Smooth muscle cell (in vitro differentiated cells): ENCODE measurements at regions not wholly inside any gene's neighbourhood (a gene's known extent, or its start where the extent isn't known, plus 50 kb on each side); places are given as distances from the start of the nearest gene placed in this dataset.

Experiments used
- DNase-seq: peaks from one replicate; lab custom pipeline; 2025; ENCODE audit not compliant: unreplicated experiment; lab: John Stamatoyannopoulos, UW
- H2AFZ ChIP-seq: fragments of 200-600 bp; sonication (generic); 2 replicates; pipeline ENCODE4 v1.6.0; 2016; ENCODE audit warnings: antibody characterized with exemption, low read depth, mild to moderate bottlenecking
- H3F3A ChIP-seq: fragments of 200-600 bp; sonication (generic); 2 replicates; pipeline ENCODE4 v1.6.0; 2017; ENCODE audit warnings: antibody characterized with exemption, low read depth
- H3K27ac ChIP-seq: fragments of 200-600 bp; sonication (generic); 2 replicates; pipeline ENCODE4 v1.5.1; 2016; ENCODE audit warnings: low read depth, mild to moderate bottlenecking
- H3K27me3 ChIP-seq: fragments of 200-600 bp; sonication (generic); 2 replicates; pipeline ENCODE4 v1.6.1; 2016; ENCODE audit warnings: low read depth, mild to moderate bottlenecking
- H3K36me3 ChIP-seq: fragments of 200-600 bp; sonication (generic); 2 replicates; pipeline ENCODE4 v1.5.1; 2016; ENCODE audit warnings: low read depth
- H3K4me1 ChIP-seq: fragments of 200-600 bp; sonication (generic); 2 replicates; pipeline ENCODE4 v1.5.1; 2016; ENCODE audit warnings: low read depth
- H3K4me2 ChIP-seq: fragments of 200-600 bp; sonication (generic); 2 replicates; pipeline ENCODE4 v1.6.0; 2016; ENCODE audit warnings: mild to moderate bottlenecking
- H3K4me3 ChIP-seq: fragments of 200-600 bp; sonication (generic); 2 replicates; pipeline ENCODE4 v1.5.1; 2016; ENCODE audit warnings: mild to moderate bottlenecking
- H3K79me2 ChIP-seq: fragments of 200-600 bp; sonication (generic); 2 replicates; pipeline ENCODE4 v1.6.0; 2016; ENCODE audit warnings: low read depth, mild to moderate bottlenecking
- H3K9ac ChIP-seq: fragments of 200-600 bp; sonication (generic); 2 replicates; pipeline ENCODE4 v1.6.0; 2016; ENCODE audit warnings: low read depth
- H3K9me3 ChIP-seq: fragments of 200-600 bp; sonication (generic); replicated peaks from 2 replicates; pipeline ENCODE4 v1.5.1; 2016; ENCODE audit warnings: low read depth
- H4K20me1 ChIP-seq: fragments of 200-600 bp; sonication (generic); 2 replicates; pipeline ENCODE4 v1.6.0; 2016; ENCODE audit warnings: low read depth
- CTCF ChIP-seq: fragments of 200-600 bp; sonication (generic); IDR thresholded peaks from 2 replicates; pipeline ENCODE4 v1.5.1; 2017; ENCODE audit warnings: borderline replicate concordance, mild to moderate bottlenecking, antibody characterized with exemption; ENCODE audit not compliant: insufficient read depth, poor library complexity, severe bottlenecking
- WGBS: methylation state at CpG from one replicate; pipeline ENCODE4 v1.1.7; 2016; ENCODE audit warnings: low lambda C conversion rate; 5-methylcytosine and 5-hydroxymethylcytosine counted together

GRCh38 chr13:82747958-82748357 lies 1134.3 kb downstream of the SLITRK1 start:
- Histone ChIP-seq H3K9ac (no peak overlapping the region), H3K9me3 (no peaks in the 10 kb centered on the region), H2AFZ (peak overlapping the region; percentile 18), H4K20me1 (no peaks in the 10 kb centered on the region), H3K36me3 (no peaks in the 10 kb centered on the region), H3K4me2 (peak overlapping the region; percentile 54), H3K27ac (no peak overlapping the region), H3K79me2 (no peaks in the 10 kb centered on the region), H3K4me1 (peaks cover 19% of the 10 kb centered on the region), H3K4me3 (no peak overlapping the region), H3F3A (no peaks in the 10 kb centered on the region), H3K27me3 (no peaks in the 10 kb centered on the region)
- TF ChIP-seq CTCF: no peak
- WGBS: 79% methylated on average over 1 of the region's 1 CpG
- no peak for DNase-seq

GRCh38 chr13:82747291-82747690 lies 1135.0 kb downstream of the SLITRK1 start:
- WGBS: 12% methylated on average over 1 of the region's 1 CpG
- peak overlapping the region; percentile 54 for H3K4me2 ChIP-seq
- no peak for DNase-seq
- H3K36me3 ChIP-seq: no peaks in the 10 kb centered on the region
- H3K27me3 ChIP-seq: no peaks in the 10 kb centered on the region
- H3K4me1 ChIP-seq: peaks cover 19% of the 10 kb centered on the region
- no peaks in the 10 kb centered on the region for H4K20me1 ChIP-seq
- no peak overlapping the region for H3K9ac ChIP-seq
- H3K9me3 ChIP-seq: no peaks in the 10 kb centered on the region
- no peak for TF ChIP-seq CTCF
- H3K4me3 ChIP-seq: no peak overlapping the region
- H2AFZ ChIP-seq: peak overlapping the region; percentile 40
- H3K27ac ChIP-seq: no peak overlapping the region
- H3K79me2 ChIP-seq: no peaks in the 10 kb centered on the region
- no peaks in the 10 kb centered on the region for H3F3A ChIP-seq

- Histone ChIP-seq H3K9me3 (no peaks in the 10 kb centered on the region), H3K79me2 (no peaks in the 10 kb centered on the region), H3K4me2 (no peak overlapping the region), H3K27me3 (no peaks in the 10 kb centered on the region), H3F3A (no peaks in the 10 kb centered on the region), H3K9ac (no peak overlapping the region), H3K27ac (no peak overlapping the region), H3K4me1 (no peaks in the 10 kb centered on the region), H3K4me3 (no peak overlapping the region), H2AFZ (no peak overlapping the region), H3K36me3 (no peaks in the 10 kb centered on the region), H4K20me1 (no peaks in the 10 kb centered on the region)
- DNase-seq: no peak
- no peak for TF ChIP-seq CTCF
- 90% methylated on average over 4 of the region's 4 CpGs for WGBS
Measured at GRCh38 chr13:82740442-82740841, 1141.8 kb downstream of the SLITRK1 start.

GRCh38 chr13:82739881-82740280 lies 1142.4 kb downstream of the SLITRK1 start:
- no peak overlapping the region for H3K9ac ChIP-seq
- no peak overlapping the region for H2AFZ ChIP-seq
- no peaks in the 10 kb centered on the region for H3K4me1 ChIP-seq
- no peaks in the 10 kb centered on the region for H3F3A ChIP-seq
- WGBS: 87% methylated on average over 1 of the region's 1 CpG
- H3K36me3 ChIP-seq: no peaks in the 10 kb centered on the region
- no peaks in the 10 kb centered on the region for H3K27me3 ChIP-seq
- H3K27ac ChIP-seq: no peak overlapping the region
- TF ChIP-seq CTCF: no peak
- H3K4me3 ChIP-seq: no peak overlapping the region
- no peak overlapping the region for H3K4me2 ChIP-seq
- no peaks in the 10 kb centered on the region for H3K79me2 ChIP-seq
- no peak for DNase-seq
- H3K9me3 ChIP-seq: no peaks in the 10 kb centered on the region
- no peaks in the 10 kb centered on the region for H4K20me1 ChIP-seq
